ENCODE measurements at regions not wholly inside any gene's neighbourhood (a gene's known extent, or its start where the extent isn't known, plus 50 kb on each side); places are given as distances from the start of the nearest gene placed in this dataset.

GRCh38 chr22:48140261-48140813, 1377.9 kb downstream of the TBC1D22A start:
- no peak for DNase-seq

- no peak for DNase-seq
Observed at GRCh38 chr22:48139776-48140175, 1377.3 kb downstream of the TBC1D22A start.

GRCh38 chr22:48138855-48139254, 1376.4 kb downstream of the TBC1D22A start:
- no peak for DNase-seq

GRCh38 chr22:48138427-48138826, 1376.0 kb downstream of the TBC1D22A start:
- no peak for DNase-seq

GRCh38 chr22:48137640-48138039, 1375.2 kb downstream of the TBC1D22A start:
- DNase-seq: no peak

- no peak for DNase-seq
Observed at GRCh38 chr22:48135592-48135991, 1373.1 kb downstream of the TBC1D22A start.

GRCh38 chr22:48125416-48125815, 1363.0 kb downstream of the TBC1D22A start:
- no peak for DNase-seq

GRCh38 chr22:48121984-48122383, 1359.5 kb downstream of the TBC1D22A start:
- DNase-seq: no peak

GRCh38 chr22:48118654-48119053, 1356.2 kb downstream of the TBC1D22A start:
- DNase-seq: no peak

GRCh38 chr22:48116871-48117270, 1354.4 kb downstream of the TBC1D22A start:
- DNase-seq: no peak

GRCh38 chr22:48112687-48113521, 1350.5 kb downstream of the TBC1D22A start:
- DNase-seq: no peak

GRCh38 chr22:48106715-48107259, 1344.3 kb downstream of the TBC1D22A start:
- no peak for DNase-seq

- no peak for DNase-seq
Observed at GRCh38 chr22:48106215-48106614, 1343.8 kb downstream of the TBC1D22A start.

GRCh38 chr22:48105259-48105658, 1342.8 kb downstream of the TBC1D22A start:
- DNase-seq: no peak

- DNase-seq: no peak
Observed at GRCh38 chr22:48104766-48105165, 1342.3 kb downstream of the TBC1D22A start.

- no peak for DNase-seq
Observed at GRCh38 chr22:48104102-48104738, 1341.8 kb downstream of the TBC1D22A start.

GRCh38 chr22:48103126-48103875, 1340.9 kb downstream of the TBC1D22A start:
- DNase-seq: no peak

GRCh38 chr22:48102581-48102980, 1340.1 kb downstream of the TBC1D22A start:
- no peak for DNase-seq

GRCh38 chr22:48101704-48102103, 1339.3 kb downstream of the TBC1D22A start:
- DNase-seq: no peak

- DNase-seq: no peak
Observed at GRCh38 chr22:48100685-48101417, 1338.4 kb downstream of the TBC1D22A start.

GRCh38 chr22:48099671-48100070, 1337.2 kb downstream of the TBC1D22A start:
- no peak for DNase-seq

- no peak for DNase-seq
Observed at GRCh38 chr22:48099251-48099650, 1336.8 kb downstream of the TBC1D22A start.
